GM23338 (cell line): ENCODE measurements at regions not wholly inside any gene's neighbourhood (a gene's known extent, or its start where the extent isn't known, plus 50 kb on each side); places are given as distances from the start of the nearest gene placed in this dataset.

Experiments
- ATAC-seq: fragments of 200-7000 bp; cut with Tn5 transposase; 3 replicates; pipeline ENCODE4 v1.9.1; 2020
- DNase-seq: peaks from one replicate; pipeline ENCODE4 v3.0.0-alpha.2; 2015; ENCODE audit warnings: low spot score
- H2AFZ ChIP-seq: fragments of 200-600 bp; sonication (generic); 2 replicates; pipeline ENCODE4 v1.8.0; 2016; ENCODE audit warnings: antibody characterized with exemption, mild to moderate bottlenecking, moderate library complexity
- H3F3A ChIP-seq: fragments of 200-600 bp; sonication (generic); replicated peaks from 2 replicates; pipeline ENCODE4 v1.8.0; 2017; ENCODE audit warnings: antibody characterized with exemption, mixed run types, low read depth
- H3K27ac ChIP-seq: fragments of 200-600 bp; sonication (generic); 2 replicates; pipeline ENCODE4 v1.6.1; 2016; ENCODE audit warnings: low read depth
- H3K27me3 ChIP-seq: fragments of 200-600 bp; sonication (generic); 2 replicates; pipeline ENCODE4 v1.8.0; 2016; ENCODE audit warnings: mild to moderate bottlenecking, mixed run types, moderate library complexity; ENCODE audit not compliant: insufficient read depth
- H3K36me3 ChIP-seq: fragments of 200-600 bp; sonication (generic); 2 replicates; pipeline ENCODE4 v1.8.0; 2016; ENCODE audit warnings: mild to moderate bottlenecking; ENCODE audit not compliant: insufficient read depth
- H3K4me1 ChIP-seq: fragments of 200-600 bp; sonication (generic); 2 replicates; pipeline ENCODE4 v1.8.0; 2016; ENCODE audit warnings: mild to moderate bottlenecking, moderate library complexity; ENCODE audit not compliant: insufficient read depth
- H3K4me2 ChIP-seq: fragments of 200-600 bp; sonication (generic); 2 replicates; pipeline ENCODE4 v1.7.1; 2017; ENCODE audit warnings: mixed run types
- H3K4me3 ChIP-seq: fragments of 200-600 bp; sonication (generic); 2 replicates; pipeline ENCODE4 v1.6.1; 2016; ENCODE audit warnings: mixed run types
- H3K79me2 ChIP-seq: fragments of 200-600 bp; sonication (generic); replicated peaks from 2 replicates; pipeline ENCODE4 v1.8.0; 2017; ENCODE audit warnings: mild to moderate bottlenecking; ENCODE audit not compliant: insufficient read depth
- H3K9me2 ChIP-seq: fragments of 200-600 bp; sonication (generic); 2 replicates; pipeline ENCODE4 v1.8.0; 2017; ENCODE audit not compliant: insufficient read depth
- H4K20me1 ChIP-seq: fragments of 200-600 bp; sonication (generic); replicated peaks from 2 replicates; pipeline ENCODE4 v1.8.0; 2017; ENCODE audit warnings: mild to moderate bottlenecking; ENCODE audit not compliant: insufficient read depth
- H3K27ac Mint-ChIP-seq: 2 replicates; pipeline ENCODE4 v1.8.0; 2020; ENCODE audit warnings: inconsistent platforms, mild to moderate bottlenecking, moderate library complexity, mixed read lengths
- H3K27me3 Mint-ChIP-seq: 3 replicates; pipeline ENCODE4 v1.8.0; 2022; ENCODE audit warnings: low read depth, mild to moderate bottlenecking, moderate library complexity, mixed read lengths, inconsistent platforms; ENCODE audit not compliant: insufficient read depth, poor library complexity
- H3K36me3 Mint-ChIP-seq: 3 replicates; pipeline ENCODE4 v1.8.0; 2021; ENCODE audit warnings: low read depth, mild to moderate bottlenecking, inconsistent platforms, moderate library complexity, mixed read lengths
- H3K4me1 Mint-ChIP-seq: 3 replicates; pipeline ENCODE4 v1.8.0; 2020; ENCODE audit warnings: mild to moderate bottlenecking, inconsistent platforms, mixed read lengths
- H3K4me3 Mint-ChIP-seq: 3 replicates; pipeline ENCODE4 v1.8.0; 2021; ENCODE audit warnings: moderate library complexity, mild to moderate bottlenecking, inconsistent platforms, mixed read lengths
- H3K9me3 Mint-ChIP-seq: 3 replicates; pipeline ENCODE4 v1.8.0; 2020; ENCODE audit warnings: moderate library complexity, mild to moderate bottlenecking, inconsistent platforms, mixed read lengths
- CREB1 ChIP-seq: fragments of 250-450 bp; sonication (Bioruptor Pico); IDR thresholded peaks from 2 replicates; pipeline ENCODE4 v1.5.0; 2020; ENCODE audit warnings: low read depth, mild to moderate bottlenecking, moderate library complexity
- EZH2 ChIP-seq: fragments of 200-600 bp; sonication (generic); IDR thresholded peaks from one replicate; pipeline ENCODE4 v1.8.0; 2017; ENCODE audit warnings: antibody characterized with exemption, mild to moderate bottlenecking, low read depth; ENCODE audit not compliant: unreplicated experiment
- EZH2phosphoT487 ChIP-seq: fragments of 200-600 bp; sonication (generic); IDR thresholded peaks from one replicate; pipeline ENCODE4 v1.8.1; 2018; ENCODE audit warnings: antibody characterized with exemption; ENCODE audit not compliant: unreplicated experiment
- JUNB ChIP-seq: IDR thresholded peaks from one replicate; pipeline ENCODE4 v1.6.1; 2016; ENCODE audit warnings: antibody characterized with exemption; ENCODE audit not compliant: unreplicated experiment
- NANOG ChIP-seq: IDR thresholded peaks from 2 replicates; pipeline ENCODE4 v1.6.1; 2016; ENCODE audit warnings: antibody characterized with exemption, borderline replicate concordance
- POLR2AphosphoS5 ChIP-seq: IDR thresholded peaks from 2 replicates; pipeline ENCODE4 v1.6.1; 2016; ENCODE audit warnings: antibody characterized with exemption, low read depth
- STAT1 ChIP-seq: IDR thresholded peaks from one replicate; pipeline ENCODE4 v1.6.1; 2016; ENCODE audit warnings: antibody characterized with exemption; ENCODE audit not compliant: unreplicated experiment
- ZNF114 ChIP-seq: fragments of 250-450 bp; sonication (Bioruptor Pico); IDR thresholded peaks from 2 replicates; pipeline ENCODE4 v1.5.0; 2020; ENCODE audit warnings: mild to moderate bottlenecking, moderate library complexity
- ZNF331 ChIP-seq: fragments of 250-450 bp; sonication (Bioruptor Pico); IDR thresholded peaks from 2 replicates; pipeline ENCODE4 v1.5.0; 2020; ENCODE audit warnings: low read depth, mild to moderate bottlenecking, moderate library complexity
- TF ChIP-seq, protein P1 (sequence below): IDR thresholded peaks from one replicate; pipeline ENCODE4 v1.6.1; 2018; ENCODE audit warnings: antibody characterized with exemption; ENCODE audit not compliant: unreplicated experiment
- TF ChIP-seq, protein P2 (sequence below): fragments of 250-450 bp; sonication (Bioruptor Pico); IDR thresholded peaks from 2 replicates; pipeline ENCODE4 v1.5.0; 2020; ENCODE audit warnings: mild to moderate bottlenecking, moderate library complexity
- TF ChIP-seq, protein P3 (sequence below), 2 experiments: fragments of 200-600 bp in 1 of 2; sonication (generic) in 1 of 2; conservative IDR thresholded peaks; 2 replicates each; pipeline versions ENCODE4 v1.5.1 to v1.6.1; 2016 to 2017; ENCODE audit warnings: antibody characterized with exemption in 2 of 2, low read depth in 2 of 2, mild to moderate bottlenecking in 2 of 2, moderate library complexity in 1 of 2
- TF ChIP-seq, protein P4 (sequence below): IDR thresholded peaks from 2 replicates; pipeline ENCODE4 v1.6.1; 2016; ENCODE audit warnings: antibody characterized with exemption

DNA sequence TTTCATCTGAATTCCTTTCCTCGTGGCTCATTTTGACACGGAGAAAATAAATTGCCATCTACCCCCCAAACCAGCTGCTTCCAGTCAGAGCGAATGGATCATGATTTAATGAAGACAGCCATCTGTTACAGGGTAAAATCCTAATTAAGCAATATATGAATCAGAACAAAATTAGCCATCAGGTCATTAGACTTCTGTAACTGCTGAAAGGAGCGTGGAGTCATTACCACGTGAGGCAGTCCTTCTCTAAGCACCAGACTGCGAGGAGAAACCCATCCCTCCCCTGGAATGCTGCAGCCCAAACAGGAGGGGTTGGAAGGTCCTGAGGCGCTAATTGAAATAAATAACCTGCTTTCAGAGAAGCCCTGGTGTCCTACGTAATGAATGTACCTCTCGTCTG lies 51.1 kb upstream of the TCL1A start:
- Mint-ChIP-seq H3K27ac (no peak overlapping the region), H3K4me3 (no peak overlapping the region), H3K9me3 (no peaks in the 10 kb centered on the region), H3K27me3 (peaks cover 7% of the 10 kb centered on the region), H3K36me3 (no peaks in the 10 kb centered on the region), H3K4me1 (peaks cover 7% of the 10 kb centered on the region; the same call in 2 of the 3 replicates)
- DNase-seq (no peak), ATAC-seq (no peak)
- peaks cover 10% of the 10 kb centered on the region; the same call in 1 of the 2 replicates for H3K9me2 ChIP-seq
- no peaks in the 10 kb centered on the region for H3K36me3 ChIP-seq
- no peaks in the 10 kb centered on the region for H3K4me1 ChIP-seq
- no peaks in the 10 kb centered on the region for H3K79me2 ChIP-seq
- no peak overlapping the region for H3K4me2 ChIP-seq
- no peak for TF ChIP-seq EZH2phosphoT487
- TF ChIP-seq, protein P1, sequence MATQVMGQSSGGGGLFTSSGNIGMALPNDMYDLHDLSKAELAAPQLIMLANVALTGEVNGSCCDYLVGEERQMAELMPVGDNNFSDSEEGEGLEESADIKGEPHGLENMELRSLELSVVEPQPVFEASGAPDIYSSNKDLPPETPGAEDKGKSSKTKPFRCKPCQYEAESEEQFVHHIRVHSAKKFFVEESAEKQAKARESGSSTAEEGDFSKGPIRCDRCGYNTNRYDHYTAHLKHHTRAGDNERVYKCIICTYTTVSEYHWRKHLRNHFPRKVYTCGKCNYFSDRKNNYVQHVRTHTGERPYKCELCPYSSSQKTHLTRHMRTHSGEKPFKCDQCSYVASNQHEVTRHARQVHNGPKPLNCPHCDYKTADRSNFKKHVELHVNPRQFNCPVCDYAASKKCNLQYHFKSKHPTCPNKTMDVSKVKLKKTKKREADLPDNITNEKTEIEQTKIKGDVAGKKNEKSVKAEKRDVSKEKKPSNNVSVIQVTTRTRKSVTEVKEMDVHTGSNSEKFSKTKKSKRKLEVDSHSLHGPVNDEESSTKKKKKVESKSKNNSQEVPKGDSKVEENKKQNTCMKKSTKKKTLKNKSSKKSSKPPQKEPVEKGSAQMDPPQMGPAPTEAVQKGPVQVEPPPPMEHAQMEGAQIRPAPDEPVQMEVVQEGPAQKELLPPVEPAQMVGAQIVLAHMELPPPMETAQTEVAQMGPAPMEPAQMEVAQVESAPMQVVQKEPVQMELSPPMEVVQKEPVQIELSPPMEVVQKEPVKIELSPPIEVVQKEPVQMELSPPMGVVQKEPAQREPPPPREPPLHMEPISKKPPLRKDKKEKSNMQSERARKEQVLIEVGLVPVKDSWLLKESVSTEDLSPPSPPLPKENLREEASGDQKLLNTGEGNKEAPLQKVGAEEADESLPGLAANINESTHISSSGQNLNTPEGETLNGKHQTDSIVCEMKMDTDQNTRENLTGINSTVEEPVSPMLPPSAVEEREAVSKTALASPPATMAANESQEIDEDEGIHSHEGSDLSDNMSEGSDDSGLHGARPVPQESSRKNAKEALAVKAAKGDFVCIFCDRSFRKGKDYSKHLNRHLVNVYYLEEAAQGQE = no peak
- TF ChIP-seq POLR2AphosphoS5 = no peak
- no peak for TF ChIP-seq CREB1
- TF ChIP-seq, protein P2, sequence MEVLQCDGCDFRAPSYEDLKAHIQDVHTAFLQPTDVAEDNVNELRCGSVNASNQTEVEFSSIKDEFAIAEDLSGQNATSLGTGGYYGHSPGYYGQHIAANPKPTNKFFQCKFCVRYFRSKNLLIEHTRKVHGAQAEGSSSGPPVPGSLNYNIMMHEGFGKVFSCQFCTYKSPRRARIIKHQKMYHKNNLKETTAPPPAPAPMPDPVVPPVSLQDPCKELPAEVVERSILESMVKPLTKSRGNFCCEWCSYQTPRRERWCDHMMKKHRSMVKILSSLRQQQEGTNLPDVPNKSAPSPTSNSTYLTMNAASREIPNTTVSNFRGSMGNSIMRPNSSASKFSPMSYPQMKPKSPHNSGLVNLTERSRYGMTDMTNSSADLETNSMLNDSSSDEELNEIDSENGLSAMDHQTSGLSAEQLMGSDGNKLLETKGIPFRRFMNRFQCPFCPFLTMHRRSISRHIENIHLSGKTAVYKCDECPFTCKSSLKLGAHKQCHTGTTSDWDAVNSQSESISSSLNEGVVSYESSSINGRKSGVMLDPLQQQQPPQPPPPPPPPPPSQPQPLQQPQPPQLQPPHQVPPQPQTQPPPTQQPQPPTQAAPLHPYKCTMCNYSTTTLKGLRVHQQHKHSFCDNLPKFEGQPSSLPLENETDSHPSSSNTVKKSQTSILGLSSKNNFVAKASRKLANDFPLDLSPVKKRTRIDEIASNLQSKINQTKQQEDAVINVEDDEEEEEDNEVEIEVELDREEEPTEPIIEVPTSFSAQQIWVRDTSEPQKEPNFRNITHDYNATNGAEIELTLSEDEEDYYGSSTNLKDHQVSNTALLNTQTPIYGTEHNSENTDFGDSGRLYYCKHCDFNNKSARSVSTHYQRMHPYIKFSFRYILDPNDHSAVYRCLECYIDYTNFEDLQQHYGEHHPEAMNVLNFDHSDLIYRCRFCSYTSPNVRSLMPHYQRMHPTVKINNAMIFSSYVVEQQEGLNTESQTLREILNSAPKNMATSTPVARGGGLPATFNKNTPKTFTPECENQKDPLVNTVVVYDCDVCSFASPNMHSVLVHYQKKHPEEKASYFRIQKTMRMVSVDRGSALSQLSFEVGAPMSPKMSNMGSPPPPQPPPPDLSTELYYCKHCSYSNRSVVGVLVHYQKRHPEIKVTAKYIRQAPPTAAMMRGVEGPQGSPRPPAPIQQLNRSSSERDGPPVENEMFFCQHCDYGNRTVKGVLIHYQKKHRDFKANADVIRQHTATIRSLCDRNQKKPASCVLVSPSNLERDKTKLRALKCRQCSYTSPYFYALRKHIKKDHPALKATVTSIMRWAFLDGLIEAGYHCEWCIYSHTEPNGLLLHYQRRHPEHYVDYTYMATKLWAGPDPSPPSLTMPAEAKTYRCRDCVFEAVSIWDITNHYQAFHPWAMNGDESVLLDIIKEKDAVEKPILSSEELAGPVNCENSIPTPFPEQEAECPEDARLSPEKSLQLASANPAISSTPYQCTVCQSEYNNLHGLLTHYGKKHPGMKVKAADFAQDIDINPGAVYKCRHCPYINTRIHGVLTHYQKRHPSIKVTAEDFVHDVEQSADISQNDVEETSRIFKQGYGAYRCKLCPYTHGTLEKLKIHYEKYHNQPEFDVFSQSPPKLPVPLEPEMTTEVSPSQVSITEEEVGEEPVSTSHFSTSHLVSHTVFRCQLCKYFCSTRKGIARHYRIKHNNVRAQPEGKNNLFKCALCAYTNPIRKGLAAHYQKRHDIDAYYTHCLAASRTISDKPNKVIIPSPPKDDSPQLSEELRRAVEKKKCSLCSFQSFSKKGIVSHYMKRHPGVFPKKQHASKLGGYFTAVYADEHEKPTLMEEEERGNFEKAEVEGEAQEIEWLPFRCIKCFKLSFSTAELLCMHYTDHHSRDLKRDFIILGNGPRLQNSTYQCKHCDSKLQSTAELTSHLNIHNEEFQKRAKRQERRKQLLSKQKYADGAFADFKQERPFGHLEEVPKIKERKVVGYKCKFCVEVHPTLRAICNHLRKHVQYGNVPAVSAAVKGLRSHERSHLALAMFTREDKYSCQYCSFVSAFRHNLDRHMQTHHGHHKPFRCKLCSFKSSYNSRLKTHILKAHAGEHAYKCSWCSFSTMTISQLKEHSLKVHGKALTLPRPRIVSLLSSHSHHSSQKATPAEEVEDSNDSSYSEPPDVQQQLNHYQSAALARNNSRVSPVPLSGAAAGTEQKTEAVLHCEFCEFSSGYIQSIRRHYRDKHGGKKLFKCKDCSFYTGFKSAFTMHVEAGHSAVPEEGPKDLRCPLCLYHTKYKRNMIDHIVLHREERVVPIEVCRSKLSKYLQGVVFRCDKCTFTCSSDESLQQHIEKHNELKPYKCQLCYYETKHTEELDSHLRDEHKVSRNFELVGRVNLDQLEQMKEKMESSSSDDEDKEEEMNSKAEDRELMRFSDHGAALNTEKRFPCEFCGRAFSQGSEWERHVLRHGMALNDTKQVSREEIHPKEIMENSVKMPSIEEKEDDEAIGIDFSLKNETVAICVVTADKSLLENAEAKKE (CRISPR knock-in tag) = no peak
- TF ChIP-seq ZNF331 = no peak
- TF ChIP-seq STAT1 = no peak
- TF ChIP-seq EZH2 = no peak
- no peak for TF ChIP-seq ZNF114 (CRISPR knock-in tag)
- TF ChIP-seq JUNB = no peak
- TF ChIP-seq NANOG = no peak
- TF ChIP-seq, protein P3, sequence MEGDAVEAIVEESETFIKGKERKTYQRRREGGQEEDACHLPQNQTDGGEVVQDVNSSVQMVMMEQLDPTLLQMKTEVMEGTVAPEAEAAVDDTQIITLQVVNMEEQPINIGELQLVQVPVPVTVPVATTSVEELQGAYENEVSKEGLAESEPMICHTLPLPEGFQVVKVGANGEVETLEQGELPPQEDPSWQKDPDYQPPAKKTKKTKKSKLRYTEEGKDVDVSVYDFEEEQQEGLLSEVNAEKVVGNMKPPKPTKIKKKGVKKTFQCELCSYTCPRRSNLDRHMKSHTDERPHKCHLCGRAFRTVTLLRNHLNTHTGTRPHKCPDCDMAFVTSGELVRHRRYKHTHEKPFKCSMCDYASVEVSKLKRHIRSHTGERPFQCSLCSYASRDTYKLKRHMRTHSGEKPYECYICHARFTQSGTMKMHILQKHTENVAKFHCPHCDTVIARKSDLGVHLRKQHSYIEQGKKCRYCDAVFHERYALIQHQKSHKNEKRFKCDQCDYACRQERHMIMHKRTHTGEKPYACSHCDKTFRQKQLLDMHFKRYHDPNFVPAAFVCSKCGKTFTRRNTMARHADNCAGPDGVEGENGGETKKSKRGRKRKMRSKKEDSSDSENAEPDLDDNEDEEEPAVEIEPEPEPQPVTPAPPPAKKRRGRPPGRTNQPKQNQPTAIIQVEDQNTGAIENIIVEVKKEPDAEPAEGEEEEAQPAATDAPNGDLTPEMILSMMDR (conservative IDR thresholded peaks at IDR 0.05; ENCODE audit: low read depth in 2 of 2) = no peak
- TF ChIP-seq, protein P4, sequence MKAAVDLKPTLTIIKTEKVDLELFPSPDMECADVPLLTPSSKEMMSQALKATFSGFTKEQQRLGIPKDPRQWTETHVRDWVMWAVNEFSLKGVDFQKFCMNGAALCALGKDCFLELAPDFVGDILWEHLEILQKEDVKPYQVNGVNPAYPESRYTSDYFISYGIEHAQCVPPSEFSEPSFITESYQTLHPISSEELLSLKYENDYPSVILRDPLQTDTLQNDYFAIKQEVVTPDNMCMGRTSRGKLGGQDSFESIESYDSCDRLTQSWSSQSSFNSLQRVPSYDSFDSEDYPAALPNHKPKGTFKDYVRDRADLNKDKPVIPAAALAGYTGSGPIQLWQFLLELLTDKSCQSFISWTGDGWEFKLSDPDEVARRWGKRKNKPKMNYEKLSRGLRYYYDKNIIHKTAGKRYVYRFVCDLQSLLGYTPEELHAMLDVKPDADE = no peak
- H4K20me1 ChIP-seq = no peaks in the 10 kb centered on the region
- H2AFZ ChIP-seq = 0 out of 2 replicates have a peak overlapping the region, but pooled peaks have one; percentile 14
- H3K4me3 ChIP-seq = no peak overlapping the region
- no peak overlapping the region for H3K27ac ChIP-seq
- H3K27me3 ChIP-seq = no peaks in the 10 kb centered on the region
- H3F3A ChIP-seq = no peaks in the 10 kb centered on the region
